Thyroid gland (tissue), 4 donors: ENCODE measurements at regions not wholly inside any gene's neighbourhood (a gene's known extent, or its start where the extent isn't known, plus 50 kb on each side); places are given as distances from the start of the nearest gene placed in this dataset.

Experiments
- POLR2A ChIP-seq, 2 donors: fragments of 450-650 bp; IDR thresholded peaks; one replicate each; pipeline ENCODE4 v1.6.1; 2017; ENCODE audit warnings: antibody characterized with exemption in 2 of 2, mild to moderate bottlenecking in 2 of 2, moderate library complexity in 1 of 2
- TF ChIP-seq, protein P1 (sequence below), 6 experiments: fragments of 200-600 bp in 3 of 6; fragments of 450-650 bp in 3 of 6; sonication (generic) in 3 of 6; IDR thresholded peaks; one replicate each; pipeline ENCODE4 v1.5.1; 2016 to 2019; ENCODE audit warnings: antibody characterized with exemption in 6 of 6, mild to moderate bottlenecking in 2 of 6, inconsistent platforms in 1 of 6, moderate library complexity in 1 of 6

DNA sequence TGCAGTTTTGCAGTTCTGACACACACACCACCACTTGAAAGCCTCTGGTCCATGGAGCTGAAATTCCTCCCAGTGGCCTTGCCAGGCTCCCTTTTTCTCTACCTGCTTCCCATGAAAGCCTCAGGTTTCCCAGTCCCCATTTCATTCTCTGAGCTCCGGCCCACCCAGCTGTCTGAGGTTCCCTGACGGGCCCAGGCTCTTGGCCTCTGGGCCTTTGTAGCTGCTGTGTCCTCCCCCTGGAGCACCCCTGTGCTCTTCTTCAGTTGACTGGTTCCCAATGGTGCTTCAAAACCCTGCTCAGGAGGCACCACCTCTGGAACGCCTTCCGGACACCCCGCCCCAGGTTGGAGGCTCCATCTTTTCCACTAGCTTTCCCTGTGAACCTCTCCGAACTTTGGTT, 155.9 kb upstream of the SHB start:
- TF ChIP-seq, protein P1, sequence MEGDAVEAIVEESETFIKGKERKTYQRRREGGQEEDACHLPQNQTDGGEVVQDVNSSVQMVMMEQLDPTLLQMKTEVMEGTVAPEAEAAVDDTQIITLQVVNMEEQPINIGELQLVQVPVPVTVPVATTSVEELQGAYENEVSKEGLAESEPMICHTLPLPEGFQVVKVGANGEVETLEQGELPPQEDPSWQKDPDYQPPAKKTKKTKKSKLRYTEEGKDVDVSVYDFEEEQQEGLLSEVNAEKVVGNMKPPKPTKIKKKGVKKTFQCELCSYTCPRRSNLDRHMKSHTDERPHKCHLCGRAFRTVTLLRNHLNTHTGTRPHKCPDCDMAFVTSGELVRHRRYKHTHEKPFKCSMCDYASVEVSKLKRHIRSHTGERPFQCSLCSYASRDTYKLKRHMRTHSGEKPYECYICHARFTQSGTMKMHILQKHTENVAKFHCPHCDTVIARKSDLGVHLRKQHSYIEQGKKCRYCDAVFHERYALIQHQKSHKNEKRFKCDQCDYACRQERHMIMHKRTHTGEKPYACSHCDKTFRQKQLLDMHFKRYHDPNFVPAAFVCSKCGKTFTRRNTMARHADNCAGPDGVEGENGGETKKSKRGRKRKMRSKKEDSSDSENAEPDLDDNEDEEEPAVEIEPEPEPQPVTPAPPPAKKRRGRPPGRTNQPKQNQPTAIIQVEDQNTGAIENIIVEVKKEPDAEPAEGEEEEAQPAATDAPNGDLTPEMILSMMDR (IDR thresholded peaks at IDR 0.05): no peak
- TF ChIP-seq POLR2A (IDR thresholded peaks at IDR 0.05): no peak
